OCI-LY7 (cell line): ENCODE measurements at regions not wholly inside any gene's neighbourhood (a gene's known extent, or its start where the extent isn't known, plus 50 kb on each side); places are given as distances from the start of the nearest gene placed in this dataset.

Experiments
- BruUV-seq: library from RNA; stranded (reverse); fragments of 400-500 nt; replicated peaks from 2 replicates; lab custom pipeline; 2021; lab: Mats Ljungman, UMichigan
- CTCF ChIA-PET: fragments of 300-600 bp; sonication (Branson Sonifier 250); formaldehyde crosslinking; loops from one replicate; lab custom pipeline; 2022; ENCODE audit warnings: antibody characterized with exemption; ENCODE audit not compliant: unreplicated experiment; lab: Charles Lee
- POLR2A ChIA-PET: fragments of 300-600 bp; sonication (Branson Sonifier 250); formaldehyde crosslinking; loops from one replicate; lab custom pipeline; 2022; ENCODE audit warnings: antibody characterized with exemption; lab: Charles Lee
- DNase-seq: peaks from one replicate; pipeline ENCODE4 v3.0.0-alpha.2; 2015; ENCODE audit warnings: low spot score
- H2AFZ ChIP-seq: fragments of 200-600 bp; sonication (generic), shearing (Covaris generic); 2 replicates; pipeline ENCODE4 v1.6.1; 2014; ENCODE audit warnings: mild to moderate bottlenecking, antibody characterized with exemption, low read length, moderate library complexity
- H3K27ac ChIP-seq: fragments of 200-600 bp; sonication (generic); 2 replicates; pipeline ENCODE4 v1.5.1; 2014; ENCODE audit warnings: mixed run types, low read depth, mild to moderate bottlenecking, moderate library complexity, low read length, inconsistent platforms; ENCODE audit not compliant: poor library complexity, severe bottlenecking
- H3K36me3 ChIP-seq: fragments of 200-600 bp; sonication (generic); 2 replicates; pipeline ENCODE4 v1.6.1; 2014; ENCODE audit warnings: mild to moderate bottlenecking, antibody characterized with exemption, low read length, moderate library complexity, mixed read lengths; ENCODE audit not compliant: insufficient read depth
- H3K4me1 ChIP-seq: fragments of 200-600 bp; sonication (generic); 2 replicates; pipeline ENCODE4 v1.5.1; 2014; ENCODE audit warnings: mild to moderate bottlenecking, low read length; ENCODE audit not compliant: insufficient read depth, poor library complexity, severe bottlenecking
- H3K4me2 ChIP-seq: fragments of 200-600 bp; sonication (generic); 2 replicates; pipeline ENCODE4 v1.6.1; 2014; ENCODE audit warnings: mild to moderate bottlenecking, low read length
- H3K4me3 ChIP-seq: fragments of 200-600 bp; sonication (generic); 2 replicates; pipeline ENCODE4 v1.5.1; 2014; ENCODE audit warnings: mild to moderate bottlenecking, low read depth, low read length; ENCODE audit not compliant: poor library complexity, severe bottlenecking
- H3K79me2 ChIP-seq: fragments of 200-600 bp; sonication (generic); 2 replicates; pipeline ENCODE4 v1.6.1; 2016; ENCODE audit warnings: low read depth, mild to moderate bottlenecking, low read length, moderate library complexity, mixed read lengths; ENCODE audit not compliant: insufficient read depth
- H3K9me2 ChIP-seq: fragments of 200-600 bp; sonication (generic); 2 replicates; pipeline ENCODE4 v1.6.1; 2016; ENCODE audit warnings: mild to moderate bottlenecking, low read length, mixed read lengths; ENCODE audit not compliant: insufficient read depth
- H3K9me3 ChIP-seq: fragments of 200-600 bp; sonication (generic); 2 replicates; pipeline ENCODE4 v1.6.1; 2014; ENCODE audit warnings: mild to moderate bottlenecking, mixed run types, low read length, mixed read lengths
- H4K20me1 ChIP-seq: fragments of 200-600 bp; sonication (generic); 2 replicates; pipeline ENCODE4 v1.6.1; 2014; ENCODE audit warnings: mild to moderate bottlenecking, antibody characterized with exemption, low read length, moderate library complexity, mixed read lengths; ENCODE audit not compliant: insufficient read depth
- EZH2phosphoT487 ChIP-seq: fragments of 200-600 bp; sonication (generic); IDR thresholded peaks from 2 replicates; pipeline ENCODE4 v1.6.1; 2018; ENCODE audit warnings: low read depth, borderline replicate concordance, mild to moderate bottlenecking, mixed run types, antibody characterized with exemption, low read length, moderate library complexity, mixed read lengths
- intact Hi-C: fragments of 100-400 bp; cut with micrococcal nuclease; formaldehyde crosslinking; loops from one replicate; pipeline ENCODE4 v1.10.0; 2022; ENCODE audit not compliant: unreplicated experiment
- TF ChIP-seq, protein P1 (sequence below): fragments of 200-600 bp; sonication (generic); conservative IDR thresholded peaks from 2 replicates; pipeline ENCODE4 v1.5.1; 2014; ENCODE audit warnings: mild to moderate bottlenecking, antibody characterized with exemption, low read length, moderate library complexity, mixed read lengths

DNA sequence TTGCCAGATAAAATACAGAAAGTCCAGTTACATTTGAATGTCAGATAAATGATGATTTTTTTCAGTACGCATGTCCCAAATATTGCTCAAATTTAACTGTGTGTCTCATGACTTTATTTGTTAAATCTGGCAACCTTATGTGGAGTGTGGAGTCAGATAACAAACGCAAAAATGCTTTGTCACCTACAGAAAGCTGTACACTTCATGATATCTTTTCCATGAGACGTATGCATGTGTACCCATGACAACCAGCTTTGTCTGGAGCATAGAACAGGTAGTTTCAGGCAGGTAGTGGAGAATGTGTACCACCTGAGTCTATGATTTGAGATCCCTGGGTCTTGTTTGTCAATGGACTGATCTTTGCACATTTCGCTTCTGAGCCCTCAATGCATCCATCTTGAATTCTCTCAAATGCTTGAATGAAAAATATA is 105.5 kb upstream of the CPEB4 start:
- TF ChIP-seq EZH2phosphoT487: no peak
- peak overlapping the region; percentile 77; the same call in 1 of the 2 replicates for H2AFZ ChIP-seq
- no peak overlapping the region for H3K4me3 ChIP-seq
- H3K9me3 ChIP-seq: no peaks in the 10 kb centered on the region
- H3K4me2 ChIP-seq: peak overlapping the region; percentile 50
- no TSS peak for BruUV-seq
- intact Hi-C loops: no loop called here
- POLR2A ChIA-PET: interaction anchor here (0.6 kb wide), 1 partner anchor 287 kb away, joined by 3 read pairs; no protein-coding TSS in a partner anchor
- H3K79me2 ChIP-seq: no peaks in the 10 kb centered on the region
- H4K20me1 ChIP-seq: no peaks in the 10 kb centered on the region
- H3K27ac ChIP-seq: no peak overlapping the region
- DNase-seq: no peak
- peaks cover 60% of the 10 kb centered on the region for H3K4me1 ChIP-seq
- CTCF ChIA-PET: no interaction called here
- no peaks in the 10 kb centered on the region for H3K9me2 ChIP-seq
- H3K36me3 ChIP-seq: no peaks in the 10 kb centered on the region

DNA sequence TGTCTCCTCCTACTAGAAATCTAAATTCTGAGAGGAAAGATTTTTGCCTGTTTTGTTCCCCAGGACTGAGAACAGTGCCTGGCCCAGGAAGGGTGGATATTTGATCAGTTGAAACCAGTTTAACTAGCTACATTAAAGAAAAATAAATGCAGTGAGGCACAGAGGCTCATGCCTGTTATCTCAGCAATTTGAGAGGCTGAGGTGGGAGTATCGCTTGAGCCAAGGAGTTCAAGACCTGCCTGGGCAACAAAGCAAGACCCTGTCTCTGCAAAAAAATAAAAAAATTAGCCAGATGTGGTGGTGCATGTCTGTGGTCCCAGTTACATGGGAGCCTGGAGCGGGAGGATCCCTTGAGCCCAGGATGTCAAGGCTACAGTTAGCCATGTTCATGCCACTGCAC is 104.8 kb upstream of the CPEB4 start:
- Histone ChIP-seq H3K4me1 (peaks cover 55% of the 10 kb centered on the region), H3K4me3 (no peak overlapping the region), H3K36me3 (no peaks in the 10 kb centered on the region), H3K9me2 (no peaks in the 10 kb centered on the region), H3K4me2 (no peak overlapping the region), H4K20me1 (no peaks in the 10 kb centered on the region), H2AFZ (no peak overlapping the region), H3K9me3 (no peaks in the 10 kb centered on the region), H3K79me2 (no peaks in the 10 kb centered on the region), H3K27ac (no peak overlapping the region)
- BruUV-seq: no TSS peak
- POLR2A ChIA-PET: interaction anchor here (0.6 kb wide), 1 partner anchor 286 kb away, joined by 3 read pairs; no protein-coding TSS in a partner anchor
- no peak for DNase-seq
- TF ChIP-seq EZH2phosphoT487: no peak
- CTCF ChIA-PET: no interaction called here
- intact Hi-C loops: no loop called here

DNA sequence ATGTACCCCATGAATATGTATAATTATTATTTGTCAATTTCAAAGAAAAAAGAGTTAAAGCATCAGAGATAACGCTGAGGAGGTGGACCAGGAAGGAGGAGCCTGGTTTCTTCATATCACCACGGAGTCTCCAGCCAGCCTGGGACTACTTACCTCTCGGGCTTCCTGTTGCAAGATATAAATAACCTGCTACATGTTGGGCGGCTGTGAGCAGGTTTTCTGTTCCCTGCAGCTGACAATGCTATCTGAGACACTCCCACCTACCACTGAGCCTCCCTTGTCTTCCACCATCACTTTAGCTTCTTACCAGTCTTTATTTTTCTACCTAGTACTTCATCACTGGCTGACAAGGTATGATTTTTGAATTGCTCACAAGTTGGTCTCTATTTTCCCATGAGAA is 102.7 kb upstream of the CPEB4 start:
- no peak overlapping the region for H3K27ac ChIP-seq
- H3K4me2 ChIP-seq: no peak overlapping the region

More for the DNA sequence above, 102.7 kb upstream of the CPEB4 start:
- H3K9me3 ChIP-seq: no peaks in the 10 kb centered on the region
- H4K20me1 ChIP-seq: no peaks in the 10 kb centered on the region
- CTCF ChIA-PET: interaction anchor here (1.3 to 1.4 kb wide), 2 partner anchors 39 to 42 kb away, joined by 3 read pairs; no protein-coding TSS in a partner anchor
- intact Hi-C loops: no loop called here
- no peaks in the 10 kb centered on the region for H3K9me2 ChIP-seq
- TF ChIP-seq, protein P1, sequence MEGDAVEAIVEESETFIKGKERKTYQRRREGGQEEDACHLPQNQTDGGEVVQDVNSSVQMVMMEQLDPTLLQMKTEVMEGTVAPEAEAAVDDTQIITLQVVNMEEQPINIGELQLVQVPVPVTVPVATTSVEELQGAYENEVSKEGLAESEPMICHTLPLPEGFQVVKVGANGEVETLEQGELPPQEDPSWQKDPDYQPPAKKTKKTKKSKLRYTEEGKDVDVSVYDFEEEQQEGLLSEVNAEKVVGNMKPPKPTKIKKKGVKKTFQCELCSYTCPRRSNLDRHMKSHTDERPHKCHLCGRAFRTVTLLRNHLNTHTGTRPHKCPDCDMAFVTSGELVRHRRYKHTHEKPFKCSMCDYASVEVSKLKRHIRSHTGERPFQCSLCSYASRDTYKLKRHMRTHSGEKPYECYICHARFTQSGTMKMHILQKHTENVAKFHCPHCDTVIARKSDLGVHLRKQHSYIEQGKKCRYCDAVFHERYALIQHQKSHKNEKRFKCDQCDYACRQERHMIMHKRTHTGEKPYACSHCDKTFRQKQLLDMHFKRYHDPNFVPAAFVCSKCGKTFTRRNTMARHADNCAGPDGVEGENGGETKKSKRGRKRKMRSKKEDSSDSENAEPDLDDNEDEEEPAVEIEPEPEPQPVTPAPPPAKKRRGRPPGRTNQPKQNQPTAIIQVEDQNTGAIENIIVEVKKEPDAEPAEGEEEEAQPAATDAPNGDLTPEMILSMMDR: no peak
- TF ChIP-seq EZH2phosphoT487: no peak
- H3K4me1 ChIP-seq: peaks cover 69% of the 10 kb centered on the region
- no TSS peak for BruUV-seq
- POLR2A ChIA-PET: interaction anchor here (0.6 to 6.3 kb wide), 12 partner anchors 9 to 668 kb away, joined by 3 to 30 read pairs (median 4); partner anchors contain the start of gene CPEB4
- H3K36me3 ChIP-seq: no peaks in the 10 kb centered on the region
- no peak overlapping the region for H2AFZ ChIP-seq
- H3K4me3 ChIP-seq: no peak overlapping the region
- DNase-seq: no peak
- H3K79me2 ChIP-seq: no peaks in the 10 kb centered on the region
